SK-MEL-5 (cell line): ENCODE measurements at regions not wholly inside any gene's neighbourhood (a gene's known extent, or its start where the extent isn't known, plus 50 kb on each side); places are given as distances from the start of the nearest gene placed in this dataset.
A peak's percentile ranks its signal among the peaks of the same experiment; 100 is the strongest.
"Not testable (repeated sequence)": the region's sequence is repeated elsewhere in the genome, so short reads cannot be mapped to it uniquely, and the experiment has no call there.

Experiments used
- DNase-seq: peaks from one replicate; pipeline ENCODE4 v3.0.0-alpha.2; 2016; ENCODE audit warnings: low read depth, low spot score
- in situ Hi-C: cut with HindIII; loops from 2 replicates; pipeline ENCODE4 v1.10.0; 2016; ENCODE audit warnings: low sequenced_read_pairs, high pct_unique_total_duplicates, low pct_unique_long_range_greater_than_20kb

GRCh38 chr16:80100186-80100585, 440.6 kb upstream of the DYNLRB2 start:
- no peak for DNase-seq
- in situ Hi-C loops = no loop called here

- in situ Hi-C loops = no loop called here
- DNase-seq = no peak
Measured at GRCh38 chr16:80097098-80097497, 443.7 kb upstream of the DYNLRB2 start.

GRCh38 chr16:80092681-80093080, 448.1 kb upstream of the DYNLRB2 start:
- in situ Hi-C loops = no loop called here
- no peak for DNase-seq

GRCh38 chr16:80091453-80091852, 449.3 kb upstream of the DYNLRB2 start:
- in situ Hi-C loops, DNase-seq: not testable (repeated sequence)

GRCh38 chr16:80085606-80086005, 455.2 kb upstream of the DYNLRB2 start:
- DNase-seq = no peak
- in situ Hi-C loops = no loop called here

- in situ Hi-C loops = no loop called here
- DNase-seq = peak; percentile 66
Measured at GRCh38 chr16:80084614-80085013, 456.2 kb upstream of the DYNLRB2 start.

- DNase-seq = no peak
- in situ Hi-C loops = no loop called here
Measured at GRCh38 chr16:80084163-80084562, 456.6 kb upstream of the DYNLRB2 start.

- in situ Hi-C loops = no loop called here
Measured at GRCh38 chr16:80082906-80083305, 457.9 kb upstream of the DYNLRB2 start.

GRCh38 chr16:80081846-80082245, 458.9 kb upstream of the DYNLRB2 start:
- in situ Hi-C loops = no loop called here

More at GRCh38 chr16:80082906-80083305, 457.9 kb upstream of the DYNLRB2 start:
- no peak for DNase-seq

GRCh38 chr16:80080287-80080851, 460.4 kb upstream of the DYNLRB2 start:
- no peak for DNase-seq
- in situ Hi-C loops = no loop called here

More at GRCh38 chr16:80081846-80082245, 458.9 kb upstream of the DYNLRB2 start:
- DNase-seq = no peak

- DNase-seq = no peak
- in situ Hi-C loops = no loop called here
Measured at GRCh38 chr16:80079072-80079471, 461.7 kb upstream of the DYNLRB2 start.

GRCh38 chr16:80077696-80078095, 463.1 kb upstream of the DYNLRB2 start:
- in situ Hi-C loops = no loop called here
- no peak for DNase-seq

GRCh38 chr16:80074329-80074728, 466.5 kb upstream of the DYNLRB2 start:
- in situ Hi-C loops = no loop called here
- DNase-seq = no peak

GRCh38 chr16:80071964-80072456, 468.8 kb upstream of the DYNLRB2 start:
- in situ Hi-C loops = no loop called here
- no peak for DNase-seq

- no peak for DNase-seq
Measured at GRCh38 chr16:80066805-80067580, 466.5 kb upstream of the MAF start.

GRCh38 chr16:80065541-80065940, 465.0 kb upstream of the MAF start:
- no peak for DNase-seq
- in situ Hi-C loops = no loop called here

More at GRCh38 chr16:80066805-80067580, 466.5 kb upstream of the MAF start:
- in situ Hi-C loops = no loop called here

- in situ Hi-C loops = no loop called here
- DNase-seq = no peak
Measured at GRCh38 chr16:80063713-80064069, 463.2 kb upstream of the MAF start.

GRCh38 chr16:80063031-80063712, 462.6 kb upstream of the MAF start:
- in situ Hi-C loops = no loop called here
- no peak for DNase-seq
